Bone marrow (tissue), 2 donors: ENCODE measurements at regions not wholly inside any gene's neighbourhood (a gene's known extent, or its start where the extent isn't known, plus 50 kb on each side); places are given as distances from the start of the nearest gene placed in this dataset.
A peak's percentile ranks its signal among the peaks of the same experiment; 100 is the strongest.
"Not testable (repeated sequence)": the region's sequence is repeated elsewhere in the genome, so short reads cannot be mapped to it uniquely, and the experiment has no call there.

ENCODE experiments used
- DNase-seq, 2 donors: peaks; one replicate each; lab custom pipeline; 2025; lab: John Stamatoyannopoulos, UW

DNA sequence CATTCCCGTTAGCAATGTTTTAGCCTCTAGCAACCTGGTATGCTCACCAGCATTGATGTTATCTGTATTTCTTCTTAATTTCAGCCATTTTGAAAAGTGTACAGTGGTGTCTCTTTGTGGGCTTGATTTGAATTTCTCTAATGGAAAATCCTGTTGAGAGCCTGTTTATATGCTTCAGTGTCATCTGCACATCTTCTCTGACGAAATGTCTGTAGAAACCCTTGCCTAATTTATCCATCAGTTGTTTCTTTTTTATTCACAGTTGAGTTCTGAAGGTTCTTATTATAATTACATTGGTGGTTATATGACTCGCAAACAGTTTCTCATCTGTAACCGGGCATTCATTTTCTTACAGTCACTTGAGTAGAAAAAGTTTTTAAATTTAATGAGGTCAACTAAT lies 1195.5 kb downstream of the TMEM121 start:
- DNase-seq, result not testable (repeated sequence)

DNA sequence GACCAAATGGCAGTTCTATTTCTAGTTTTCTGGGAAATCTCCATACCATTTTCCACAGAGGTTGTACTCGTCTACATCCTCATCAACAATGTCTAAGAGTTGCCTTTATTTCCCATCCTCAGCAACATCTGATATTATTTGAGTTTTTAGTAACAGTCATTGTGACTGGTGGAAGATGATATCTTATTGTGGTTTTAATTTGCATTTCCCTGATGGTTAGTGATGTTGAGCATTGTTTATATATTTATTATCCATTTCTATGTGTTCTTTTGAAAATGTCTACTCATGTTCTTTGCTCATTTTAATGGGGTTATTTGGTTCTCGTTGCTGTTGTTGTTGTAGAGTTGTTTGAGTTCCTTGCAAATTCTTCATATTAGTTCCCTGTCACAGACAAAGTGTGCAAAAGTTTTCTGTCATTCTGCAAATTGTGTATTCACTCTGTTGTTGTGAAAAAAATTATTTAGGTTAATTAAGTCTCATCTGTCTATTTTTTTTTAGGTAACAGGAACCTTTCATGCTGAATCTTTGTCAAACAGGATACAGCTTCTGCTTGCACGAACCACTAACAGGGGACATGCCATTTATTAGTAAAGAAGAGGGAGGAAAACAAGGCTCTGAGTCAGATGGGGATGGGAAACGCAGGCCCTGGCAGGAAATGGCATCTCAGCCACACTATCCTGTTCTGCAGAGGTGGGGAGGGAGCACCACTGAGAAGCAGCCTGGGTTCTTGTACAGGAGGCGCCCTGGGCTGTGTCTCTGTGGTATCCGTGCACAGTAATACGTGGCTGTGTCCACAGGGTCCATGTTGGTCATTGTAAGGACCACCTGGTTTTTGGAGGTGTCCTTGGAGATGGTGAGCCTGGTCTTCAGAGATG lies 1196.7 kb downstream of the TMEM121 start:
- DNase-seq, result peak in 1 of 2 donors; percentile 34

DNA sequence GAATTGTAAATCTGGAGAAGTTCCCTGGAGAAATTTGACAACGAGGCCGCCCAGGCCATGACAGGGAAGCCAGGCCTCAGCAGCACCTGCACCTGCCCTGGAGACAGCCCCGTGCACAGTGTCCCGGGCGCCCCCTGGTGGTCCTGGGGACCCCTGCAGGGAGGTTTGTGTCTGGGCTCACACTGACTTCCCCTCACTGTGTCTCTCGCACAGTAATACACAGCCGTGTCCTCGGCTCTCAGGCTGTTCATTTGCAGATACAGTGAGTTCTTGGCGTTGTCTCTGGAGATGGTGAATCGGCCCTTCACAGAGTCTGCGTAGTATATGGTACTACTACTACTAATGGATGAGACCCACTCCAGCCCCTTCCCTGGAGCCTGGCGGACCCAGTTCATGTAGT lies 1201.6 kb downstream of the TMEM121 start:
- not testable (repeated sequence) for DNase-seq

- DNase-seq, result no peak
These were observed 1202.2 kb downstream of the TMEM121 start for GRCh38 chr14:106728611-106729010.

- no peak for DNase-seq
These were observed 1203.2 kb downstream of the TMEM121 start for GRCh38 chr14:106729551-106729950.

- no peak for DNase-seq
These were observed 1207.4 kb downstream of the TMEM121 start for GRCh38 chr14:106733771-106734170.

DNA sequence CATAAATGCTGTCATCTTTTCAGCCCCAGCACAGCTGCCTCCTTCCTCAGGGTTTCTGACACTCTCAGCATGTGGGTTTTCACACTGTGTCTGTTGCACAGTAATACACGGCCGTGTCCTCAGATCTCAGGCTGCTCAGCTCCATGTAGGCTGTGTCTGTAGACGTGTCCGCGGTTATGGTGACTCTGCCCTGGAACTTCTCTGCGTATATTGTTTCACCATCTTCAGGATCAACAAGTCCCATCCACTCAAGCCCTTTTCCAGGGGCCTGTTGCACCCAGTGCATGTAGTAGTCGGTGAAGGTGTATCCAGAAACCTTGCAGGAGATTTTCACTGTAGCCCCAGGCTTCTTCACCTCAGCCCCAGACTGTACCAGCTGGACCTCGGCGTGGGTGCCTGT lies 1210.6 kb downstream of the TMEM121 start:
- DNase-seq, result no peak

DNA sequence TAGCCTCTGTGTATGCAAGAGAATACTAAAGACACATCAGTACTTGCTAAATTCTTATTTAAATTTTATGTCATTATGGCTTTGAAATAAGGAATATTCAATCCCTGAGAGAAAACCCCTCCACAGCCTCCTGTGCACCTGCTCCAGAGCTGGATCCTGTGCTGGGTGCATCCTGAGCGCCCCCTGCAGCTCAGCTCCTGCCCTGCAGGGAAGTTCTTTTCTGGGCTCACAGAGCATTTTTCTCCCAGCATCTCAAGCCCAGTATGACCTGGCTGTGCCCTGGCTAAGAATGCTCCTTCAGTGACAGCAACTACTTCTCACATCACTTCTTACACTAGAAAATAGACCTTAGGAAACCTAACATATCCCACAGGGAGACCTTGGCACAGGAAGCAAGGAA lies 1211.7 kb downstream of the TMEM121 start:
- no peak for DNase-seq

GRCh38 chr14:106738598-106739258 lies 1212.3 kb downstream of the TMEM121 start:
- not testable (repeated sequence) for DNase-seq

GRCh38 chr14:106741086-106741827 lies 1214.9 kb downstream of the TMEM121 start:
- peak in 1 of 2 donors; percentile 6 for DNase-seq

DNA sequence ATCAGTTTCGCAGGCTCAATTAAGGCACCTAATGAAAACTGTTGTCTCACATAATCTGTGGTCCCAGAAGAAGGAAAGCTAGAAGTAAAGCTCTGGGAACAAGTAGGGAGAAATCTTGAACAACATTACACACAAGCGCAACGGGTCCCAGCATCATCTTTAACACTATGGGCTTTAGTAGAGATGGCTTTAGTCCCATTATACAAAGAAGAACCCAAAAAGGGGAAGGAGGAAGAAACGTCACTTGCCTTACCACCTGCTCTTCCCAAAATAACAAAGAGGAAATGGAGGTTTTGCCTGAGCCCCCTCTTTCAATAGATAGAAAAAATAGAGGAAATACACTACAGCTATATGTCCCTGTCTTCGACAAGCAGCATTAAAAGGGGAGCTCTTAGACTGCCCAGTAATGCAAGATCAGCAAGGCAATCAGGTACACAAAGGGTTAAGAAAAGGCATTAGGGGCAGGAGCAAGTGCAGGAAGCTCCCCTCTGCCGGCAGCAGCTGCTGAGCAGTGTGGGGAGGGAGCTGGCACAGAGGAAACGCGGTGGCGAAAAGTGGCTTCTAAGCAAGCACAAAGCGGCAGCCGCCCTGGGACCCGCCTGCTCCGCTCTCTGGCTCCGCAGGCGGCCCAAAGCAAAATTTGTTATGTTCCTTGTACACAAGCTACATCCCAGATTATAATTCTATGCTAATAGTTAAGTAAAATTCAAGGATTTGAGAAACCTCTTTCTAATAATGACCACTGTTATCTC lies 1218.8 kb downstream of the TMEM121 start:
- peak in 1 of 2 donors; percentile 44 for DNase-seq

GRCh38 chr14:106750089-106750488 lies 1223.7 kb downstream of the TMEM121 start:
- DNase-seq, result not testable (repeated sequence)

- DNase-seq, result not testable (repeated sequence)
These were observed 1227.4 kb downstream of the TMEM121 start for GRCh38 chr14:106753751-106754150.

DNA sequence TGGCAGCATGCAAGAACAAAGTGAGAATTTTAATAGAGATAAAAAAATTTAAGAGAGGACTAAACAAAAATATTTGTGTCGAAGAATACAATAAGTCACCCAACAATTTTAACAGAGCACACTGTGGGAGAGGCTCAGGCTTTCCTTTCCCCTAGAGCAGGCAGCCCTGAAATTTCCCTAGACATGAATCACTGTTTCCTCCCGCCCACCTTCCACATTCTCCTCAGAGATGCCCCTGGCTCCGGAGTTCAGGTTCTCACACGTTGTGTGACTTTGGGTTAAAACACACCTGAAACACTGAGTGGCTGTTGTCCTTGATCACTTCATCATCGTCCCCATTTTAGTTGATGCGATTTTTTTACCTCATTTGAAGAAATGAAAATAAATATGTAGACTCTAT lies 1231.1 kb downstream of the TMEM121 start:
- not testable (repeated sequence) for DNase-seq

DNA sequence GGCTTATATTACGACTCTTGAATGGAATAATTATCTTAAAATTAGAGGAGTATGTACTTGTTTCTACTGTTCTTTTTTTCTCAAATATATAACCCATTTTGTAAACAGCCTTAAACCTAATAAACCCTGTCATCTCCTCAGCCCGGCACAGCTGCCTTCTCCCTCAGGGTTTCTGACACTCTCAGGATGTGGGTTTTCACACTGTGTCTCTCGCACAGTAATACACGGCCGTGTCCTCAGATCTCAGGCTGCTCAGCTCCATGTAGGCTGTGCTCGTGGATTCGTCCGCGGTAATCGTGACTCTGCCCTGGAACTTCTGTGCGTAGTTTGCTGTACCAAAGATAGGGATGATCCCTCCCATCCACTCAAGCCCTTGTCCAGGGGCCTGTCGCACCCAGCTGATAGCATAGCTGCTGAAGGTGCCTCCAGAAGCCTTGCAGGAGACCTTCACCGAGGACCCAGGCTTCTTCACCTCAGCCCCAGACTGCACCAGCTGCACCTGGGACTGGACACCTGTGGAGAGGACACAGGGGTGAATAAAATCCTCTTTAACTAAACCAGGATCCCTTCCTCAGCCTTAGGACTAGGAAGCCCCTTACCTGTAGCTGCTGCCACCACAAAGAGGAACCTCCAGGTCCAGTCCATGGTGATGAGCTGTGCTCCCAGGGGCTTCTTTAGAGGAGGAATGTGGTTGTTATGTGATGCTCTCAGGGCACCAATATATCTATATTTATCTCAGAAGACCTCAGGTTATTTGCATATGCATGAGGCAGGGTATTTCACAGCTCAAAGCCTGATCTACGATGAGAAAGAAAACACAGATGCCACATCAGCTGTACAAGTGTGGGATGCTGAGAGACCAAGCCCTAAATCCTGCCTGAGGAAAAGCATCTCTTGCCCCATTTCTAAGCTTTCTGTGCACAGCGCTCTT lies 1235.8 kb downstream of the TMEM121 start:
- not testable (repeated sequence) for DNase-seq

- peak in 1 of 2 donors; percentile 32 for DNase-seq
These were observed 1238.6 kb downstream of the TMEM121 start for GRCh38 chr14:106764968-106765369.

- no peak for DNase-seq
These were observed 1239.8 kb downstream of the TMEM121 start for GRCh38 chr14:106766145-106766544.

- DNase-seq, result peak in 1 of 2 donors; percentile 88
These were observed 1240.3 kb downstream of the TMEM121 start for GRCh38 chr14:106766551-106767277.

DNA sequence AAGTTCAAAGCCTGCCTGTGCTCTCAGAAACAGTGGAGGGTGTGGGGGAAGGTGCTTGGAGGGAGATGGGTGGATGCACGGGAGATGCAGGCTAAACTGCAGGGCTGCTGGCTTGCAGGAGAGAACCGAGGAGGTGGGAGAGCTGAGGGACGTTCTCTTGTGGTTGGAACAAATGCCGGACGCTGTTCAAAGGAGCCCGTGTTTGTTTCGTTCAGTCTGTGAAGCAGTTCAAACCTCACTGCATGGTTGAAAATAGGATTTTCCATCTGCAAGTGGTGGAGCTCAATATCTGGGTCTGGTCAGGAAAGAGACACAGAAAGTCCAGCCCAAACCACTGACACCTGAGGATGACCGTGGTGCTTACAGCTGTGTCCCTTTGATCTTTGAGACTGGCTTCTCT lies 1241.8 kb downstream of the TMEM121 start:
- not testable (repeated sequence) for DNase-seq
